ENCODE measurements at regions not wholly inside any gene's neighbourhood (a gene's known extent, or its start where the extent isn't known, plus 50 kb on each side); places are given as distances from the start of the nearest gene placed in this dataset.

- TF ChIP-seq EZH2 (IDR thresholded peaks at IDR 0.05; ENCODE audit: borderline replicate concordance, low read length) (no peak), CTCF (conservative IDR thresholded peaks at IDR 0.05 in 1 of 2, IDR thresholded peaks at IDR 0.05 in 1 of 2; ENCODE audit: extremely low read depth in 1 of 2, insufficient read depth in 1 of 2, low read depth in 1 of 2, low read length in 2 of 2) (no peak)
Measured at GRCh38 chr17:65355246-65355645, 206.2 kb downstream of the AXIN2 start.

Measured in mammary epithelial cell (primary cell).